Thoracic aorta (tissue), 2 donors: ENCODE measurements at regions not wholly inside any gene's neighbourhood (a gene's known extent, or its start where the extent isn't known, plus 50 kb on each side); places are given as distances from the start of the nearest gene placed in this dataset.
"Not testable (repeated sequence)": the region's sequence is repeated elsewhere in the genome, so short reads cannot be mapped to it uniquely, and the experiment has no call there.

Experiments
- ATAC-seq: fragments of 150-250 bp; one replicate; pipeline ENCODE4 v1.8.0; 2017; ENCODE audit warnings: low read depth; ENCODE audit not compliant: insufficient number of reproducible peaks, low FRiP score
- DNase-seq: peaks from one replicate; pipeline ENCODE4 v3.0.0-alpha.2; 2020; ENCODE audit warnings: low spot score
- H3K27ac ChIP-seq, 2 donors: fragments of 200-600 bp; sonication (generic); 1 replicate in 1 of 2; 2 replicates in 1 of 2; pipeline ENCODE4 v1.5.1; 2016; ENCODE audit warnings: mild to moderate bottlenecking in 2 of 2, moderate library complexity in 2 of 2
- H3K27me3 ChIP-seq: fragments of 200-600 bp; sonication (generic); replicated peaks from 2 replicates; pipeline ENCODE4 v1.6.0; 2016; ENCODE audit warnings: mild to moderate bottlenecking; ENCODE audit not compliant: insufficient read depth
- H3K36me3 ChIP-seq: fragments of 200-600 bp; sonication (generic); one replicate; pipeline ENCODE4 v1.5.1; 2016
- H3K4me1 ChIP-seq, 2 donors: fragments of 200-600 bp; sonication (generic); 1 replicate in 1 of 2; 2 replicates in 1 of 2; pipeline versions ENCODE4 v1.5.1 to v1.6.0; 2016; ENCODE audit warnings: low read depth in 2 of 2, mild to moderate bottlenecking in 1 of 2; ENCODE audit not compliant: control insufficient read depth in 1 of 2
- H3K4me3 ChIP-seq: fragments of 200-600 bp; sonication (generic); 2 replicates; pipeline ENCODE4 v1.5.1; 2016; ENCODE audit warnings: mild to moderate bottlenecking
- H3K9me3 ChIP-seq: fragments of 200-600 bp; sonication (generic); 2 replicates; pipeline ENCODE4 v1.5.1; 2016
- CTCF ChIP-seq: fragments of 200-600 bp; sonication (generic); IDR thresholded peaks from one replicate; pipeline ENCODE4 v1.5.1; 2019; ENCODE audit warnings: antibody characterized with exemption

- Histone ChIP-seq H3K4me3 (no peak overlapping the region), H3K27ac (no peak overlapping the region), H3K4me1 (no peaks in the 10 kb centered on the region), H3K27me3 (no peaks in the 10 kb centered on the region), H3K9me3 (no peaks in the 10 kb centered on the region), H3K36me3 (no peaks in the 10 kb centered on the region)
- no peak for TF ChIP-seq CTCF
- no peak for ATAC-seq
- no peak for DNase-seq
These were observed 236.1 kb upstream of the EDNRA start for GRCh38 chr4:147244786-147245185.

- no peaks in the 10 kb centered on the region for H3K4me1 ChIP-seq
- DNase-seq (no peak), ATAC-seq (no peak)
- H3K27ac ChIP-seq, result no peak overlapping the region
- TF ChIP-seq CTCF, result no peak
- no peak overlapping the region for H3K4me3 ChIP-seq
- no peaks in the 10 kb centered on the region for H3K9me3 ChIP-seq
- no peaks in the 10 kb centered on the region for H3K27me3 ChIP-seq
- no peaks in the 10 kb centered on the region for H3K36me3 ChIP-seq
These were observed 234.8 kb upstream of the EDNRA start for GRCh38 chr4:147246096-147246495.

- not testable (repeated sequence) for DNase-seq, ATAC-seq, H3K27ac ChIP-seq, H3K4me3 ChIP-seq, H3K36me3 ChIP-seq, H3K4me1 ChIP-seq, H3K27me3 ChIP-seq, H3K9me3 ChIP-seq
These were observed 234.4 kb upstream of the EDNRA start for GRCh38 chr4:147246528-147246927.

- H3K4me3 ChIP-seq, result no peak overlapping the region
- no peaks in the 10 kb centered on the region for H3K4me1 ChIP-seq
- H3K36me3 ChIP-seq, result no peaks in the 10 kb centered on the region
- no peaks in the 10 kb centered on the region for H3K9me3 ChIP-seq
- no peaks in the 10 kb centered on the region for H3K27me3 ChIP-seq
- no peak for ATAC-seq
- no peak for TF ChIP-seq CTCF
- no peak overlapping the region for H3K27ac ChIP-seq
- DNase-seq, result no peak
These were observed 233.3 kb upstream of the EDNRA start for GRCh38 chr4:147247579-147247978.

GRCh38 chr4:147250062-147250461 lies 230.8 kb upstream of the EDNRA start:
- no peak overlapping the region for H3K4me3 ChIP-seq
- H3K36me3 ChIP-seq, result no peaks in the 10 kb centered on the region
- ATAC-seq (no peak), DNase-seq (no peak)
- TF ChIP-seq CTCF, result no peak
- H3K27me3 ChIP-seq, result no peaks in the 10 kb centered on the region
- H3K27ac ChIP-seq, result no peak overlapping the region
- no peaks in the 10 kb centered on the region for H3K4me1 ChIP-seq
- no peaks in the 10 kb centered on the region for H3K9me3 ChIP-seq

- DNase-seq, H3K9me3 ChIP-seq, H3K27ac ChIP-seq, H3K4me1 ChIP-seq, H3K27me3 ChIP-seq, ATAC-seq, H3K36me3 ChIP-seq, H3K4me3 ChIP-seq: not testable (repeated sequence)
These were observed 225.6 kb upstream of the EDNRA start for GRCh38 chr4:147255268-147255667.

GRCh38 chr4:147259271-147259670 lies 221.6 kb upstream of the EDNRA start:
- not testable (repeated sequence) for H3K9me3 ChIP-seq, H3K4me1 ChIP-seq, H3K27me3 ChIP-seq, H3K4me3 ChIP-seq, H3K27ac ChIP-seq, DNase-seq, H3K36me3 ChIP-seq, ATAC-seq
